ENCODE measurements at regions not wholly inside any gene's neighbourhood (a gene's known extent, or its start where the extent isn't known, plus 50 kb on each side); places are given as distances from the start of the nearest gene placed in this dataset.

DNA sequence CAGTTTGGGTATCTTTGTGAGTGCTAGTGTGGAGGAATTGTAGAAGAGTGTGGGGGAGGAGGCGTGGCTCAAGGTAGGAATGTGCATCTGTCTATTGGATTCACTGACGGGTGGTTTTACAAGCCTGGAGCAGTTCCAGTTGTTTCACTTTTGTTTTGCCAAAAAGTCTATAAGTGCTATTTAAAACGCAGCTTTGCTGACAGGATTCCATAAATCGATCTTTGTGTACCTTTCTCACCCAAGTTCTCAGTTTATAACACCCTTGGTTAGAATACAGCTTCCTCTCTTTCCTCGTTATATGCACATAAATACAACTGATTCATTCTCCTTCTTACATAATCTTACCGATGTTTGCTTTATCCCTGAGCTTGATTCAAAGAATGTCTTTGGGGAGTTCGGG, 123.2 kb upstream of the UBE2E2 start:
- H3K4me3 ChIP-seq (ENCODE audit: low read length in 2 of 2), result peak overlapping the region; percentile 20 to 46
- H3K27ac ChIP-seq (ENCODE audit: low read depth in 2 of 2, low read length in 2 of 2), result no peak overlapping the region
- no peak overlapping the region for H3K9ac ChIP-seq (ENCODE audit: low read depth in 1 of 2, low read length in 2 of 2)
- H3K9me3 ChIP-seq (ENCODE audit: control insufficient read depth in 2 of 2, low read length in 2 of 2), result no peaks in the 10 kb centered on the region
- no peaks in the 10 kb centered on the region for H3K27me3 ChIP-seq (ENCODE audit: control insufficient read depth in 2 of 2, insufficient read depth in 2 of 2, low read length in 2 of 2)
- no peaks in the 10 kb centered on the region for H3K36me3 ChIP-seq (ENCODE audit: control insufficient read depth in 2 of 2, insufficient read depth in 2 of 2, low read length in 2 of 2)
- peaks cover 0 to 11% of the 10 kb centered on the region in 2 donors for H3K4me1 ChIP-seq (ENCODE audit: control insufficient read depth in 2 of 2, insufficient read depth in 2 of 2, low read length in 2 of 2)

- Histone ChIP-seq H3K27ac (ENCODE audit: low read depth in 2 of 2, low read length in 2 of 2) (no peak overlapping the region), H3K4me3 (ENCODE audit: low read length in 2 of 2) (no peak overlapping the region), H3K36me3 (ENCODE audit: control insufficient read depth in 2 of 2, insufficient read depth in 2 of 2, low read length in 2 of 2) (no peaks in the 10 kb centered on the region), H3K9me3 (ENCODE audit: control insufficient read depth in 2 of 2, low read length in 2 of 2) (no peaks in the 10 kb centered on the region), H3K4me1 (ENCODE audit: control insufficient read depth in 2 of 2, insufficient read depth in 2 of 2, low read length in 2 of 2) (peaks cover 0 to 9% of the 10 kb centered on the region in 2 donors), H3K9ac (ENCODE audit: low read depth in 1 of 2, low read length in 2 of 2) (no peak overlapping the region), H3K27me3 (ENCODE audit: control insufficient read depth in 2 of 2, insufficient read depth in 2 of 2, low read length in 2 of 2) (no peaks in the 10 kb centered on the region)
Measured at GRCh38 chr3:23083701-23084100, 119.4 kb upstream of the UBE2E2 start.

GRCh38 chr3:23084367-23084766, 118.8 kb upstream of the UBE2E2 start:
- Histone ChIP-seq H3K9me3 (ENCODE audit: control insufficient read depth in 2 of 2, low read length in 2 of 2) (no peaks in the 10 kb centered on the region), H3K27me3 (ENCODE audit: control insufficient read depth in 2 of 2, insufficient read depth in 2 of 2, low read length in 2 of 2) (no peaks in the 10 kb centered on the region), H3K4me3 (ENCODE audit: low read length in 2 of 2) (no peak overlapping the region), H3K4me1 (ENCODE audit: control insufficient read depth in 2 of 2, insufficient read depth in 2 of 2, low read length in 2 of 2) (peaks cover 0 to 9% of the 10 kb centered on the region in 2 donors), H3K36me3 (ENCODE audit: control insufficient read depth in 2 of 2, insufficient read depth in 2 of 2, low read length in 2 of 2) (no peaks in the 10 kb centered on the region), H3K9ac (ENCODE audit: low read depth in 1 of 2, low read length in 2 of 2) (no peak overlapping the region), H3K27ac (ENCODE audit: low read depth in 2 of 2, low read length in 2 of 2) (no peak overlapping the region)

GRCh38 chr3:23085261-23085660, 117.9 kb upstream of the UBE2E2 start:
- Histone ChIP-seq H3K9me3 (ENCODE audit: control insufficient read depth in 2 of 2, low read length in 2 of 2) (no peaks in the 10 kb centered on the region), H3K36me3 (ENCODE audit: control insufficient read depth in 2 of 2, insufficient read depth in 2 of 2, low read length in 2 of 2) (no peaks in the 10 kb centered on the region), H3K4me1 (ENCODE audit: control insufficient read depth in 2 of 2, insufficient read depth in 2 of 2, low read length in 2 of 2) (peaks cover 0 to 3% of the 10 kb centered on the region in 2 donors), H3K4me3 (ENCODE audit: low read length in 2 of 2) (no peak overlapping the region), H3K27ac (ENCODE audit: low read depth in 2 of 2, low read length in 2 of 2) (no peak overlapping the region), H3K27me3 (ENCODE audit: control insufficient read depth in 2 of 2, insufficient read depth in 2 of 2, low read length in 2 of 2) (no peaks in the 10 kb centered on the region), H3K9ac (ENCODE audit: low read depth in 1 of 2, low read length in 2 of 2) (no peak overlapping the region)

DNA sequence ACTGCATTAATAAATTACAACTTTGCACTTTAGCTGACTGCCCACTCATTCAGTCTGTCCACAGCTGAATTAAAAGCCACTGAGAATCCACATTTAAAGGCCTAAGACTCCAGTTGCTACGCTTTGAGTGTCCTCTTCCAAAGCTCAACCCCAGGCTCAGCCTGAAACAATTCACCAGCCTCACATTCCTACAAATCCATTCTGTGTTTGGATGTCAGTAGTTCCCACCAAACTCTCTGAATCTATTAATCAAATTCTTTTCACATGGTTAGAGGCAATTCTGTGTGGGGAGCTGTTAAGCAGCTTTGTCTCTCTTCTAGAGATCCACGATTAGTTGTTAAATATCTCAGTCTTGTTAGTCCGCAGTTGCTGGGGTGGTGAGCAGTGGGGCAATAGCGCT, 116.8 kb upstream of the UBE2E2 start:
- no peaks in the 10 kb centered on the region for H3K27me3 ChIP-seq (ENCODE audit: control insufficient read depth in 2 of 2, insufficient read depth in 2 of 2, low read length in 2 of 2)
- no peaks in the 10 kb centered on the region for H3K36me3 ChIP-seq (ENCODE audit: control insufficient read depth in 2 of 2, insufficient read depth in 2 of 2, low read length in 2 of 2)
- H3K9me3 ChIP-seq (ENCODE audit: control insufficient read depth in 2 of 2, low read length in 2 of 2), result no peaks in the 10 kb centered on the region
- H3K4me3 ChIP-seq (ENCODE audit: low read length in 2 of 2), result no peak overlapping the region
- H3K9ac ChIP-seq (ENCODE audit: low read depth in 1 of 2, low read length in 2 of 2), result no peak overlapping the region
- no peak overlapping the region for H3K27ac ChIP-seq (ENCODE audit: low read depth in 2 of 2, low read length in 2 of 2)
- no peaks in the 10 kb centered on the region for H3K4me1 ChIP-seq (ENCODE audit: control insufficient read depth in 2 of 2, insufficient read depth in 2 of 2, low read length in 2 of 2)

GRCh38 chr3:23086831-23087230, 116.3 kb upstream of the UBE2E2 start:
- Histone ChIP-seq H3K9me3 (ENCODE audit: control insufficient read depth in 2 of 2, low read length in 2 of 2) (no peaks in the 10 kb centered on the region), H3K36me3 (ENCODE audit: control insufficient read depth in 2 of 2, insufficient read depth in 2 of 2, low read length in 2 of 2) (no peaks in the 10 kb centered on the region), H3K27me3 (ENCODE audit: control insufficient read depth in 2 of 2, insufficient read depth in 2 of 2, low read length in 2 of 2) (no peaks in the 10 kb centered on the region), H3K9ac (ENCODE audit: low read depth in 1 of 2, low read length in 2 of 2) (no peak overlapping the region), H3K27ac (ENCODE audit: low read depth in 2 of 2, low read length in 2 of 2) (no peak overlapping the region), H3K4me1 (ENCODE audit: control insufficient read depth in 2 of 2, insufficient read depth in 2 of 2, low read length in 2 of 2) (no peaks in the 10 kb centered on the region), H3K4me3 (ENCODE audit: low read length in 2 of 2) (no peak overlapping the region)

DNA sequence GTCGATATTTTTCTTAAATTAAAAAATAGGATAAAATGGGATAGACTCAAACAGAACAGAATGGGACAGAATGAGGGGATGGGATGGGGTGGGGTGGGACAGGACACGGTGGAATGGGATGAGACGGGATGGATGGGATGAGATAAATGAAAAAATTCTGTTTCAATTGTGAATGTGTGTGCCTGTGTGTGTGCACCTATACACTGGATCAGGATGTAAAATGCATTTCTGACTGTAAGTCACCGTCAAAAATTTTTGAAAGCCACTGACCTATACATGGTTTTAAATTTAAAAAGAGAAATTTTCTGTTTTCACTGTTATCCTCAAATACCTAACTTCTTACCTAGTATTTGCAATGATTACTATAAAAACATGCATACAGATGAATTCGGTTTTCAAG, 108.7 kb upstream of the UBE2E2 start:
- no peaks in the 10 kb centered on the region for H3K4me1 ChIP-seq (ENCODE audit: control insufficient read depth in 2 of 2, insufficient read depth in 2 of 2, low read length in 2 of 2)
- H3K36me3 ChIP-seq (ENCODE audit: control insufficient read depth in 2 of 2, insufficient read depth in 2 of 2, low read length in 2 of 2), result no peaks in the 10 kb centered on the region
- H3K9ac ChIP-seq (ENCODE audit: low read depth in 1 of 2, low read length in 2 of 2), result no peak overlapping the region
- no peaks in the 10 kb centered on the region for H3K9me3 ChIP-seq (ENCODE audit: control insufficient read depth in 2 of 2, low read length in 2 of 2)
- H3K27ac ChIP-seq (ENCODE audit: low read depth in 2 of 2, low read length in 2 of 2), result no peak overlapping the region
- no peaks in the 10 kb centered on the region for H3K27me3 ChIP-seq (ENCODE audit: control insufficient read depth in 2 of 2, insufficient read depth in 2 of 2, low read length in 2 of 2)
- H3K4me3 ChIP-seq (ENCODE audit: low read length in 2 of 2), result no peak overlapping the region

DNA sequence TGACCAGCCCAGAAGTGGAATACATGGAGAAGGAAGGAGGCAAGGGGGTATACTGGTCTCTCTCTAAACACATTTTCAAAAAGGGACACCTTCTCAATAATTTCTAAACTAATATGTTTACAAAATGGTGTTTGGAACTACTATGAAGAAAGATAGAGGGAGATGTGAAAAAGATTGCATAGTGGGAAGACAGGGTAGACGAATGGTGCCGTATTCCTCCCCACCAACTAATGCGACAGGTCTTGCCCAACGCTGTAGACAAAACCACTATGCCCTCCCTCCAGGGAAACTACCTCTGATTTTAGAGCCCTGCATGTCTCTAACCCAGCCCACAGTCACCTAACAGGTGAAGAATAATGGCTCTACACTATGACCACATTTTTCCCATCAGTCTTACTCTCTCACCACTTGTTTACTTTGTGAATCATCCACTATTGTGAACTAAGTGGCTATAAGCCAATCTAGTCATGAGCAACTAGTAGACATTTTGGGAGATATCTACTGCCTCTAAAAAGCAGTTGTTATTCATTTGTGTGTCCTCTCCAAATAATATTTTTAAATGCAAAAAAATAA, 108.2 kb upstream of the UBE2E2 start:
- no peak overlapping the region for H3K9ac ChIP-seq (ENCODE audit: low read depth in 1 of 2, low read length in 2 of 2)
- H3K4me1 ChIP-seq (ENCODE audit: control insufficient read depth in 2 of 2, insufficient read depth in 2 of 2, low read length in 2 of 2), result no peaks in the 10 kb centered on the region
- no peaks in the 10 kb centered on the region for H3K27me3 ChIP-seq (ENCODE audit: control insufficient read depth in 2 of 2, insufficient read depth in 2 of 2, low read length in 2 of 2)
- H3K27ac ChIP-seq (ENCODE audit: low read depth in 2 of 2, low read length in 2 of 2), result no peak overlapping the region
- no peaks in the 10 kb centered on the region for H3K36me3 ChIP-seq (ENCODE audit: control insufficient read depth in 2 of 2, insufficient read depth in 2 of 2, low read length in 2 of 2)
- H3K4me3 ChIP-seq (ENCODE audit: low read length in 2 of 2), result no peak overlapping the region
- no peaks in the 10 kb centered on the region for H3K9me3 ChIP-seq (ENCODE audit: control insufficient read depth in 2 of 2, low read length in 2 of 2)

GRCh38 chr3:23096041-23096440, 107.1 kb upstream of the UBE2E2 start:
- Histone ChIP-seq H3K9ac (ENCODE audit: low read depth in 1 of 2, low read length in 2 of 2) (no peak overlapping the region), H3K27ac (ENCODE audit: low read depth in 2 of 2, low read length in 2 of 2) (no peak overlapping the region), H3K4me1 (ENCODE audit: control insufficient read depth in 2 of 2, insufficient read depth in 2 of 2, low read length in 2 of 2) (no peaks in the 10 kb centered on the region), H3K9me3 (ENCODE audit: control insufficient read depth in 2 of 2, low read length in 2 of 2) (no peaks in the 10 kb centered on the region), H3K36me3 (ENCODE audit: control insufficient read depth in 2 of 2, insufficient read depth in 2 of 2, low read length in 2 of 2) (no peaks in the 10 kb centered on the region), H3K4me3 (ENCODE audit: low read length in 2 of 2) (no peak overlapping the region), H3K27me3 (ENCODE audit: control insufficient read depth in 2 of 2, insufficient read depth in 2 of 2, low read length in 2 of 2) (no peaks in the 10 kb centered on the region)

GRCh38 chr3:23099021-23099420, 104.1 kb upstream of the UBE2E2 start:
- no peaks in the 10 kb centered on the region for H3K27me3 ChIP-seq (ENCODE audit: control insufficient read depth in 2 of 2, insufficient read depth in 2 of 2, low read length in 2 of 2)
- no peaks in the 10 kb centered on the region for H3K36me3 ChIP-seq (ENCODE audit: control insufficient read depth in 2 of 2, insufficient read depth in 2 of 2, low read length in 2 of 2)
- no peaks in the 10 kb centered on the region for H3K9me3 ChIP-seq (ENCODE audit: control insufficient read depth in 2 of 2, low read length in 2 of 2)
- no peak overlapping the region for H3K9ac ChIP-seq (ENCODE audit: low read depth in 1 of 2, low read length in 2 of 2)
- no peak overlapping the region for H3K27ac ChIP-seq (ENCODE audit: low read depth in 2 of 2, low read length in 2 of 2)
- no peak overlapping the region for H3K4me3 ChIP-seq (ENCODE audit: low read length in 2 of 2)
- H3K4me1 ChIP-seq (ENCODE audit: control insufficient read depth in 2 of 2, insufficient read depth in 2 of 2, low read length in 2 of 2), result no peaks in the 10 kb centered on the region

DNA sequence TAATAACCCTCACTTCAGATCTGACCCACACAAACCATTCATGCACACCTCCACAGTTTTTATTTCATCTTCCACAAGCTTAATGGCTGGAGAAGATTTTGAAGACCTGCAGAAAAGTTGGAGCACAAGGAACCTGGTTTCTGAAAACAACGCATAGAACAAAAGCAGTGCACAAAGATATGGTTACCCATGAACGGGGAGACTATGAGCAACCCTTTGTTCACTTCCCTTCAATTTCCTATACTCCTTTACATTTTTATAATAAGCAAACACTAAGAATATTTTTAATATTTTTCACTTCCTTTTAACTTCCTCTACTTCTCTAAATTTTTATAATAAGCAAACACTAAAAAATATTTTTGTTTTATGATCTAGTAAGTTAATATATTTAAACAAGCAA, 103.5 kb upstream of the UBE2E2 start:
- Histone ChIP-seq H3K27me3 (ENCODE audit: control insufficient read depth in 2 of 2, insufficient read depth in 2 of 2, low read length in 2 of 2) (no peaks in the 10 kb centered on the region), H3K9me3 (ENCODE audit: control insufficient read depth in 2 of 2, low read length in 2 of 2) (no peaks in the 10 kb centered on the region), H3K27ac (ENCODE audit: low read depth in 2 of 2, low read length in 2 of 2) (no peak overlapping the region), H3K4me3 (ENCODE audit: low read length in 2 of 2) (no peak overlapping the region), H3K9ac (ENCODE audit: low read depth in 1 of 2, low read length in 2 of 2) (no peak overlapping the region), H3K4me1 (ENCODE audit: control insufficient read depth in 2 of 2, insufficient read depth in 2 of 2, low read length in 2 of 2) (no peaks in the 10 kb centered on the region), H3K36me3 (ENCODE audit: control insufficient read depth in 2 of 2, insufficient read depth in 2 of 2, low read length in 2 of 2) (no peaks in the 10 kb centered on the region)

Measured in mucosa of rectum (tissue), 2 donors.